ENCODE measurements at regions not wholly inside any gene's neighbourhood (a gene's known extent, or its start where the extent isn't known, plus 50 kb on each side); places are given as distances from the start of the nearest gene placed in this dataset.

- Histone ChIP-seq H3K27me3 (no peaks in the 10 kb centered on the region), H3K9me3 (no peaks in the 10 kb centered on the region), H3K36me3 (no peaks in the 10 kb centered on the region), H3K4me3 (no peak overlapping the region)
- no peak for DNase-seq
These were observed 99.4 kb downstream of the MICALL2 start for GRCh38 chr7:1359681-1360485.

- H3K36me3 ChIP-seq: no peaks in the 10 kb centered on the region
- no peaks in the 10 kb centered on the region for H3K9me3 ChIP-seq
- H3K4me3 ChIP-seq: no peak overlapping the region
- DNase-seq: no peak
- H3K27me3 ChIP-seq: no peaks in the 10 kb centered on the region
These were observed 98.7 kb downstream of the MICALL2 start for GRCh38 chr7:1360521-1360971.

GRCh38 chr7:1361016-1361755 lies 98.1 kb downstream of the MICALL2 start:
- Histone ChIP-seq H3K9me3 (no peaks in the 10 kb centered on the region), H3K4me3 (no peak overlapping the region), H3K27me3 (no peaks in the 10 kb centered on the region), H3K36me3 (no peaks in the 10 kb centered on the region)
- DNase-seq: no peak

GRCh38 chr7:1361756-1362125 lies 97.5 kb downstream of the MICALL2 start:
- no peak for DNase-seq
- H3K9me3 ChIP-seq: no peaks in the 10 kb centered on the region
- H3K27me3 ChIP-seq: no peaks in the 10 kb centered on the region
- no peaks in the 10 kb centered on the region for H3K36me3 ChIP-seq
- H3K4me3 ChIP-seq: no peak overlapping the region

GRCh38 chr7:1362301-1362700 lies 97.0 kb downstream of the MICALL2 start:
- DNase-seq: no peak
- no peaks in the 10 kb centered on the region for H3K27me3 ChIP-seq

GRCh38 chr7:1364068-1364905 lies 95.0 kb downstream of the MICALL2 start:
- Histone ChIP-seq H3K27me3 (no peaks in the 10 kb centered on the region), H3K9me3 (no peaks in the 10 kb centered on the region), H3K36me3 (no peaks in the 10 kb centered on the region), H3K4me3 (no peak overlapping the region)
- no peak for DNase-seq

More at GRCh38 chr7:1362301-1362700, 97.0 kb downstream of the MICALL2 start:
- no peaks in the 10 kb centered on the region for H3K9me3 ChIP-seq
- H3K4me3 ChIP-seq: no peak overlapping the region
- no peaks in the 10 kb centered on the region for H3K36me3 ChIP-seq

GRCh38 chr7:1364906-1365570 lies 94.2 kb downstream of the MICALL2 start:
- Histone ChIP-seq H3K27me3 (0 out of 2 replicates have a peak, but pooled peaks cover 4% of the 10 kb centered on the region), H3K36me3 (no peaks in the 10 kb centered on the region), H3K4me3 (no peak overlapping the region), H3K9me3 (no peaks in the 10 kb centered on the region)
- no peak for DNase-seq

GRCh38 chr7:1365846-1366245 lies 93.4 kb downstream of the MICALL2 start:
- Histone ChIP-seq H3K27me3 (peaks cover 12% of the 10 kb centered on the region; the same call in 1 of the 2 replicates), H3K36me3 (no peaks in the 10 kb centered on the region)
- DNase-seq: no peak

GRCh38 chr7:1366801-1367405 lies 92.4 kb downstream of the MICALL2 start:
- no peaks in the 10 kb centered on the region for H3K9me3 ChIP-seq
- DNase-seq: no peak
- H3K27me3 ChIP-seq: peaks cover 18% of the 10 kb centered on the region
- no peaks in the 10 kb centered on the region for H3K36me3 ChIP-seq
- H3K4me3 ChIP-seq: no peak overlapping the region

More at GRCh38 chr7:1365846-1366245, 93.4 kb downstream of the MICALL2 start:
- no peak overlapping the region for H3K4me3 ChIP-seq
- no peaks in the 10 kb centered on the region for H3K9me3 ChIP-seq

GRCh38 chr7:1367501-1368183 lies 91.6 kb downstream of the MICALL2 start:
- Histone ChIP-seq H3K4me3 (no peak overlapping the region), H3K27me3 (peaks cover 19% of the 10 kb centered on the region), H3K9me3 (no peaks in the 10 kb centered on the region), H3K36me3 (no peaks in the 10 kb centered on the region)
- no peak for DNase-seq

GRCh38 chr7:1368184-1368681 lies 91.0 kb downstream of the MICALL2 start:
- Histone ChIP-seq H3K27me3 (peaks cover 19% of the 10 kb centered on the region), H3K36me3 (no peaks in the 10 kb centered on the region), H3K9me3 (no peaks in the 10 kb centered on the region), H3K4me3 (no peak overlapping the region)
- DNase-seq: no peak

GRCh38 chr7:1368682-1369571 lies 90.3 kb downstream of the MICALL2 start:
- Histone ChIP-seq H3K36me3 (no peaks in the 10 kb centered on the region), H3K9me3 (no peaks in the 10 kb centered on the region), H3K27me3 (peaks cover 22% of the 10 kb centered on the region), H3K4me3 (no peak overlapping the region)
- DNase-seq: peak; percentile 30

- no peaks in the 10 kb centered on the region for H3K9me3 ChIP-seq
- H3K27me3 ChIP-seq: peaks cover 22% of the 10 kb centered on the region
- H3K36me3 ChIP-seq: no peaks in the 10 kb centered on the region
- no peak for DNase-seq
- H3K4me3 ChIP-seq: no peak overlapping the region
These were observed 89.2 kb downstream of the MICALL2 start for GRCh38 chr7:1369916-1370657.

- peaks cover 22% of the 10 kb centered on the region for H3K27me3 ChIP-seq
- DNase-seq: no peak
- H3K9me3 ChIP-seq: no peaks in the 10 kb centered on the region
- no peak overlapping the region for H3K4me3 ChIP-seq
- H3K36me3 ChIP-seq: no peaks in the 10 kb centered on the region
These were observed 88.5 kb downstream of the MICALL2 start for GRCh38 chr7:1370738-1371137.

All from MG63 (cell line).